OCI-LY3 (cell line): ENCODE measurements at regions not wholly inside any gene's neighbourhood (a gene's known extent, or its start where the extent isn't known, plus 50 kb on each side); places are given as distances from the start of the nearest gene placed in this dataset.

Experiments
- H2AFZ ChIP-seq: fragments of 200-600, 300-600 bp; shearing (Covaris generic); 2 replicates; pipeline ENCODE4 v1.6.0; 2014; ENCODE audit warnings: antibody characterized with exemption, low read depth, low read length
- H3K27ac ChIP-seq: fragments of 200-600, 300-600 bp; sonication (generic); 2 replicates; pipeline ENCODE4 v1.5.1; 2014; ENCODE audit warnings: mild to moderate bottlenecking, low read length, moderate library complexity, mixed read lengths
- H3K27me3 ChIP-seq: fragments of 200-600, 300-600 bp; sonication (generic); 2 replicates; pipeline ENCODE4 v1.6.1; 2014; ENCODE audit warnings: low read depth, low read length, mixed read lengths
- H3K36me3 ChIP-seq: fragments of 200-600, 300-600 bp; sonication (generic); replicated peaks from 2 replicates; pipeline ENCODE3; 2014; ENCODE audit warnings: low read depth, low read length, mixed read lengths
- H3K4me1 ChIP-seq: fragments of 300-600, 200-600 bp; sonication (generic); 2 replicates; pipeline ENCODE4 v1.6.1; 2014; ENCODE audit warnings: low read length, mixed read lengths
- H3K4me2 ChIP-seq: fragments of 200-600, 300-600 bp; sonication (generic); 2 replicates; pipeline ENCODE4 v1.6.1; 2014; ENCODE audit warnings: low read length, mixed read lengths
- H3K4me3 ChIP-seq: fragments of 300-600, 200-600 bp; sonication (generic); 2 replicates; pipeline ENCODE4 v1.5.1; 2014; ENCODE audit warnings: antibody characterized with exemption, mild to moderate bottlenecking, low read length, moderate library complexity
- H3K79me2 ChIP-seq: fragments of 300-600, 200-600 bp; shearing (Covaris generic); 2 replicates; pipeline ENCODE4 v1.6.1; 2014; ENCODE audit warnings: mild to moderate bottlenecking, low read length, mixed read lengths
- H3K9ac ChIP-seq: fragments of 300-600, 200-600 bp; shearing (Covaris generic); 2 replicates; pipeline ENCODE4 v1.6.0; 2014; ENCODE audit warnings: mild to moderate bottlenecking, low read length, moderate library complexity
- H3K9me3 ChIP-seq: fragments of 200-600, 300-600 bp; shearing (Covaris generic); 2 replicates; pipeline ENCODE4 v1.6.1; 2014; ENCODE audit warnings: low read length, mixed read lengths; ENCODE audit not compliant: insufficient read depth
- H4K20me1 ChIP-seq: fragments of 200-600, 300-600 bp; sonication (generic); 2 replicates; pipeline ENCODE4 v1.6.1; 2016; ENCODE audit warnings: low read length, mixed read lengths; ENCODE audit not compliant: insufficient read depth
- EZH2phosphoT487 ChIP-seq: fragments of 200-600 bp; shearing (Covaris generic); IDR thresholded peaks from 2 replicates; pipeline ENCODE4 v1.6.1; 2018; ENCODE audit warnings: antibody characterized with exemption, mixed run types, low read depth
- TF ChIP-seq, protein P1 (sequence below): fragments of 200-600, 300-600 bp; sonication (generic); IDR thresholded peaks from 2 replicates; pipeline ENCODE4 v1.5.1; 2014; ENCODE audit warnings: antibody characterized with exemption, low read length, low read depth

GRCh38 chr4:26122690-26123089, 198.1 kb upstream of the RBPJ start:
- no peak overlapping the region for H2AFZ ChIP-seq
- no peaks in the 10 kb centered on the region for H3K36me3 ChIP-seq
- H3K27me3 ChIP-seq, result no peaks in the 10 kb centered on the region
- H3K79me2 ChIP-seq, result no peaks in the 10 kb centered on the region
- H3K4me3 ChIP-seq, result no peak overlapping the region
- TF ChIP-seq EZH2phosphoT487, result no peak
- TF ChIP-seq, protein P1, sequence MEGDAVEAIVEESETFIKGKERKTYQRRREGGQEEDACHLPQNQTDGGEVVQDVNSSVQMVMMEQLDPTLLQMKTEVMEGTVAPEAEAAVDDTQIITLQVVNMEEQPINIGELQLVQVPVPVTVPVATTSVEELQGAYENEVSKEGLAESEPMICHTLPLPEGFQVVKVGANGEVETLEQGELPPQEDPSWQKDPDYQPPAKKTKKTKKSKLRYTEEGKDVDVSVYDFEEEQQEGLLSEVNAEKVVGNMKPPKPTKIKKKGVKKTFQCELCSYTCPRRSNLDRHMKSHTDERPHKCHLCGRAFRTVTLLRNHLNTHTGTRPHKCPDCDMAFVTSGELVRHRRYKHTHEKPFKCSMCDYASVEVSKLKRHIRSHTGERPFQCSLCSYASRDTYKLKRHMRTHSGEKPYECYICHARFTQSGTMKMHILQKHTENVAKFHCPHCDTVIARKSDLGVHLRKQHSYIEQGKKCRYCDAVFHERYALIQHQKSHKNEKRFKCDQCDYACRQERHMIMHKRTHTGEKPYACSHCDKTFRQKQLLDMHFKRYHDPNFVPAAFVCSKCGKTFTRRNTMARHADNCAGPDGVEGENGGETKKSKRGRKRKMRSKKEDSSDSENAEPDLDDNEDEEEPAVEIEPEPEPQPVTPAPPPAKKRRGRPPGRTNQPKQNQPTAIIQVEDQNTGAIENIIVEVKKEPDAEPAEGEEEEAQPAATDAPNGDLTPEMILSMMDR, result no peak
- H3K4me2 ChIP-seq, result no peak overlapping the region
- no peaks in the 10 kb centered on the region for H3K9me3 ChIP-seq
- H3K4me1 ChIP-seq, result peaks cover 24% of the 10 kb centered on the region
- H4K20me1 ChIP-seq, result no peaks in the 10 kb centered on the region
- H3K9ac ChIP-seq, result no peak overlapping the region
- H3K27ac ChIP-seq, result no peak overlapping the region

- no peaks in the 10 kb centered on the region for H4K20me1 ChIP-seq
- TF ChIP-seq, protein P1, result no peak
- no peak for TF ChIP-seq EZH2phosphoT487
- no peaks in the 10 kb centered on the region for H3K79me2 ChIP-seq
- no peak overlapping the region for H2AFZ ChIP-seq
- no peak overlapping the region for H3K4me3 ChIP-seq
- H3K27ac ChIP-seq, result no peak overlapping the region
- no peak overlapping the region for H3K9ac ChIP-seq
- peaks cover 13% of the 10 kb centered on the region for H3K36me3 ChIP-seq
- peaks cover 45% of the 10 kb centered on the region for H3K4me1 ChIP-seq
- no peaks in the 10 kb centered on the region for H3K27me3 ChIP-seq
- H3K9me3 ChIP-seq, result no peaks in the 10 kb centered on the region; the same call in 1 of the 2 replicates
- no peak overlapping the region for H3K4me2 ChIP-seq
Observed at GRCh38 chr4:26124753-26125321, 196.0 kb upstream of the RBPJ start.

- Histone ChIP-seq H3K4me3 (peak overlapping the region; percentile 33), H3K9ac (peak overlapping the region; percentile 43; the same call in 1 of the 2 replicates), H2AFZ (no peak overlapping the region), H3K9me3 (no peaks in the 10 kb centered on the region; the same call in 1 of the 2 replicates), H3K27ac (peak overlapping the region; percentile 79), H3K4me2 (peak overlapping the region; percentile 62), H3K36me3 (peaks cover 13% of the 10 kb centered on the region), H3K4me1 (peaks cover 59% of the 10 kb centered on the region), H3K27me3 (no peaks in the 10 kb centered on the region), H4K20me1 (no peaks in the 10 kb centered on the region), H3K79me2 (no peaks in the 10 kb centered on the region)
- TF ChIP-seq, protein P1, result no peak
- no peak for TF ChIP-seq EZH2phosphoT487
Observed at GRCh38 chr4:26126143-26126718, 194.6 kb upstream of the RBPJ start.

DNA sequence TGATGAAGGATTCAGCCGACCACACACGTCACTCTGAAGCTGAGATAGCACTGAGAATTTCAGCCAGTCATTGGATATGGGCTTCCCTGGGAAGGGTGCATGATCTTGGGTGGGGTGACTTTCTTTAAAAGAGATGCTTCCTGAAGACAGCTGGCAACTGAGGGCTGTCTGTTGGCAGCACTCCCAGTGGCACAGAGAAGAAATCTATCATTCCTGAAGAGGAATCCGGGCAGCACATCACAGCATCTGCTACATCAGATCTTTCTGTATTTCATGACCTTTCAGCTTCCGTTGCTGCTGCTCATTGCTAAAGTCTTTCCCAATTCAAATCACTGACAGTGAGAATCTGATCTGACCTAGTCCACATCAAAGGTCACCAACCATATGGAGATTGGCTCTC, 193.8 kb upstream of the RBPJ start:
- Histone ChIP-seq H3K79me2 (no peaks in the 10 kb centered on the region), H3K27ac (peak overlapping the region; percentile 79), H4K20me1 (no peaks in the 10 kb centered on the region), H3K9ac (peak overlapping the region; percentile 43; the same call in 1 of the 2 replicates), H3K4me3 (peak overlapping the region; percentile 33), H3K9me3 (no peaks in the 10 kb centered on the region; the same call in 1 of the 2 replicates), H3K27me3 (no peaks in the 10 kb centered on the region), H3K4me1 (peaks cover 67% of the 10 kb centered on the region), H3K36me3 (peaks cover 13% of the 10 kb centered on the region), H2AFZ (no peak overlapping the region; the same call in 1 of the 2 replicates), H3K4me2 (peak overlapping the region; percentile 62)
- TF ChIP-seq EZH2phosphoT487, result no peak
- TF ChIP-seq, protein P1, result no peak
